ENCODE measurements at regions not wholly inside any gene's neighbourhood (a gene's known extent, or its start where the extent isn't known, plus 50 kb on each side); places are given as distances from the start of the nearest gene placed in this dataset.

DNA sequence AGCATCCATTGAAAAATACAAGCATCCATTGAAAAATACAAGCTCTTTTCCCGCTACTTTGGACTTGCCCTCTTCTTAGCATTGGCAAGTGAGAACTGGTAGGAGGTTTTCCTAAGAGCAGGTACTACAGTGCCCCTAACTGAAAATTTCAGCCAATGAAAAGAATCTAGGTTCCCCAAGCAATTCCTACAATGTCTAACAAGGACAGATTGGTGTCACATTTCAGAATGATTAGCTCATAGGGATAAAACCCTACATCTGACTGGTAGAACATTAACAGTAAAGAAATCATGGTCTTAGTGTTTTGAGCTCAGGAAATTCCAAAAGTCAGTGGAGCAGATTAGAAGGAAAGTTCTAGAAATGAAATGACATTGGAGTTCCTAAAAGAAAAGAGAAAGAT, 68.6 kb upstream of the QRFPR start:
- DNase-seq: no peak
- Mint-ChIP-seq H3K36me3 (ENCODE audit: insufficient read depth) (no peaks in the 10 kb centered on the region), H3K4me3 (no peak overlapping the region), H3K4me1 (ENCODE audit: low read depth in 2 of 2) (no peaks in the 10 kb centered on the region), H3K27me3 (peaks cover 22 to 52% of the 10 kb centered on the region in 2 donors), H3K9me3 (no peaks in the 10 kb centered on the region), H3K27ac (no peak overlapping the region)
- ATAC-seq (replicated peaks): no peak

DNA sequence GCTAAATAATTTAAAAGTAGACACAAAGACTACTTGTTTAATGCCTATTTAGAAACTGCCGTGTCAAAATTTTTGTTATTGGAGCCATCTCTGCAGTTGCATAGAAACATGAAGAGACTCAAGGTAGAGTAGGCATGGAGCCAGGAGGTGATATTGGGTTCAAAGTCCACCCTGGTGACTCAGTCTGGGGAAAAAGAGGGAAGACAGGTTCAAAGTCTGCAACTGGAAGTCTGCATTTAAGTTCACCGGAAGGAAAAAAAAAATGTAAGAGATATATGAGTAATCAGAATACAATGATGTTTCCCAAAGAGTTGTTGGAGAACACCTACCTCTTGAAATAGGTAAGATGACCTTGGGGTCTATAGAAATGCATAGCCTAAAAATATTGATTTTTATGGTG, 67.4 kb upstream of the QRFPR start:
- DNase-seq (no peak), ATAC-seq (replicated peaks) (no peak)
- no peaks in the 10 kb centered on the region for H3K4me1 Mint-ChIP-seq (ENCODE audit: low read depth in 2 of 2)
- H3K27me3 Mint-ChIP-seq: peaks cover 19 to 51% of the 10 kb centered on the region in 2 donors
- H3K36me3 Mint-ChIP-seq (ENCODE audit: insufficient read depth): no peaks in the 10 kb centered on the region
- H3K9me3 Mint-ChIP-seq: no peaks in the 10 kb centered on the region
- no peak overlapping the region for H3K27ac Mint-ChIP-seq
- H3K4me3 Mint-ChIP-seq: no peak overlapping the region

DNA sequence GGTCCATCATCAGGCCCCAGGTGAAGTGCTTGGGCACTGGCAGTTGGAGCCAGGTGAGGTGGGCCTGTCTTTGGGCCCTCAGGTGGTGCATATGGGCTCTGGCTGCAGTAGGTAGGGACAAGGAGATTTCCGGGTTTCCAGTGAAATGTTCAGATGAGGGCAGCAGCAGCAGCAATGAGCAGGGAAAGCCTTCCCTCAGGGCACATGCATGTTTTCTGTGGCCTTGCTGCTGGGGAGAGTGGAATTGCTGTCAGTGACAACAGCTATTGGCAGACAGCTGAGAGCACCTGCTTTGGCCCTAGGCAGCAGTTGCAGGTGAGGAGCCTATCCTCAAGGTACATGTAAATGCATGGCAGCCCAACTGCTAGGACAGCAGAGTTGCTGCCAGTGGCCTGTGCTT, 58.9 kb upstream of the QRFPR start:
- Mint-ChIP-seq H3K4me3 (no peak overlapping the region), H3K27ac (no peak overlapping the region), H3K9me3 (peaks cover 0 to 13% of the 10 kb centered on the region in 2 donors), H3K36me3 (ENCODE audit: insufficient read depth) (peaks cover 2% of the 10 kb centered on the region), H3K27me3 (peaks cover 38 to 52% of the 10 kb centered on the region in 2 donors), H3K4me1 (ENCODE audit: low read depth in 2 of 2) (no peaks in the 10 kb centered on the region)
- DNase-seq (no peak), ATAC-seq (replicated peaks) (no peak)

Data from effector memory CD8-positive, alpha-beta T cell (primary cell).